Left ventricle myocardium inferior (tissue), 1 donor: ENCODE measurements at regions not wholly inside any gene's neighbourhood (a gene's known extent, or its start where the extent isn't known, plus 50 kb on each side); places are given as distances from the start of the nearest gene placed in this dataset.
A peak's percentile ranks its signal among the peaks of the same experiment; 100 is the strongest.

Experiments used
- DNase-seq: peaks from one replicate; pipeline ENCODE4 v3.0.0-alpha.2; 2020
- H3K27ac ChIP-seq: fragments of 200-600 bp; replicated peaks from 2 replicates; pipeline ENCODE4 v1.8.0; 2021
- H3K27me3 ChIP-seq: fragments of 200-600 bp; 2 replicates; pipeline ENCODE4 v1.8.0; 2021; ENCODE audit warnings: low read depth
- H3K36me3 ChIP-seq: fragments of 200-600 bp; 2 replicates; pipeline ENCODE4 v1.8.0; 2021
- H3K4me1 ChIP-seq: fragments of 200-600 bp; 2 replicates; pipeline ENCODE4 v1.8.0; 2021
- H3K4me3 ChIP-seq: fragments of 200-600 bp; 2 replicates; pipeline ENCODE4 v1.8.0; 2021; ENCODE audit warnings: mild to moderate bottlenecking, moderate library complexity
- H3K9me3 ChIP-seq: fragments of 200-600 bp; replicated peaks from 2 replicates; pipeline ENCODE4 v1.8.0; 2021
- intact Hi-C: fragments of 100-400 bp; cut with micrococcal nuclease; formaldehyde crosslinking; loops from one replicate; pipeline ENCODE4 v1.11.0; 2022
- TF ChIP-seq, protein P1 (sequence below): fragments of 200-600 bp; IDR thresholded peaks from 2 replicates; pipeline ENCODE4 v1.8.0; 2021; ENCODE audit warnings: antibody characterized with exemption, mild to moderate bottlenecking, borderline replicate concordance
- donor health status: DM: no; HTN: yes; CAD: no; lungs with severe emphysema.

DNA sequence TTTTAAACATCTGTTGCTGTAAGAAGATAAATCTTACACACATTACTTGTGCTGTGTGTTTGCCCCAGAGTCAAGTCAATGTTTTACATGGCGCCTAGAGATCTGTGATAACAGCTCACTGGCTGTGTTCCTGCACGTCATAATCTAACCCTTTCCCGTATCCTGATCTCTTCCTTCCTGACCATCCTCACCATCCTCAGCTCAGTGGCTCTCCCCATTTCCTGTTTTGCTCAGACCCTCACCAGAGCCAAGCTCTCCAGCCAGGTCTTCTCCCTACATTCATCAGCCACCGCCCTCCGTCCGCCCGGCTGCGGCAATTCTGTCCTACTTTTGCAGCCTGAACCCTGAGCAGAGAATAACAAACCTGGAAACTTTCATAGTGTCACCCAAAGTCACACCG is 824.7 kb downstream of the USP25 start:
- H3K4me1 ChIP-seq = peaks cover 16% of the 10 kb centered on the region
- H3K4me3 ChIP-seq = no peak overlapping the region
- intact Hi-C loops = no loop called here
- H3K36me3 ChIP-seq = peaks cover 3% of the 10 kb centered on the region
- peak; percentile 36 for DNase-seq
- H3K27ac ChIP-seq = peak overlapping the region; percentile 43
- H3K27me3 ChIP-seq = no peaks in the 10 kb centered on the region
- TF ChIP-seq, protein P1, sequence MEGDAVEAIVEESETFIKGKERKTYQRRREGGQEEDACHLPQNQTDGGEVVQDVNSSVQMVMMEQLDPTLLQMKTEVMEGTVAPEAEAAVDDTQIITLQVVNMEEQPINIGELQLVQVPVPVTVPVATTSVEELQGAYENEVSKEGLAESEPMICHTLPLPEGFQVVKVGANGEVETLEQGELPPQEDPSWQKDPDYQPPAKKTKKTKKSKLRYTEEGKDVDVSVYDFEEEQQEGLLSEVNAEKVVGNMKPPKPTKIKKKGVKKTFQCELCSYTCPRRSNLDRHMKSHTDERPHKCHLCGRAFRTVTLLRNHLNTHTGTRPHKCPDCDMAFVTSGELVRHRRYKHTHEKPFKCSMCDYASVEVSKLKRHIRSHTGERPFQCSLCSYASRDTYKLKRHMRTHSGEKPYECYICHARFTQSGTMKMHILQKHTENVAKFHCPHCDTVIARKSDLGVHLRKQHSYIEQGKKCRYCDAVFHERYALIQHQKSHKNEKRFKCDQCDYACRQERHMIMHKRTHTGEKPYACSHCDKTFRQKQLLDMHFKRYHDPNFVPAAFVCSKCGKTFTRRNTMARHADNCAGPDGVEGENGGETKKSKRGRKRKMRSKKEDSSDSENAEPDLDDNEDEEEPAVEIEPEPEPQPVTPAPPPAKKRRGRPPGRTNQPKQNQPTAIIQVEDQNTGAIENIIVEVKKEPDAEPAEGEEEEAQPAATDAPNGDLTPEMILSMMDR = no peak
- no peaks in the 10 kb centered on the region for H3K9me3 ChIP-seq

- no peaks in the 10 kb centered on the region for H3K36me3 ChIP-seq
- no peaks in the 10 kb centered on the region for H3K9me3 ChIP-seq
- no peak overlapping the region for H3K4me3 ChIP-seq
- no peaks in the 10 kb centered on the region for H3K27me3 ChIP-seq
- DNase-seq = no peak
- peaks cover 51% of the 10 kb centered on the region for H3K4me1 ChIP-seq
- TF ChIP-seq, protein P1 = no peak
- H3K27ac ChIP-seq = no peak overlapping the region
- intact Hi-C loops = no loop called here
Measured at GRCh38 chr21:16563116-16563515, 833.3 kb downstream of the USP25 start.

GRCh38 chr21:16563795-16564194 is 834.0 kb downstream of the USP25 start:
- TF ChIP-seq, protein P1 = no peak
- Histone ChIP-seq H3K4me1 (peaks cover 51% of the 10 kb centered on the region), H3K27me3 (no peaks in the 10 kb centered on the region), H3K27ac (no peak overlapping the region), H3K36me3 (no peaks in the 10 kb centered on the region), H3K4me3 (no peak overlapping the region), H3K9me3 (no peaks in the 10 kb centered on the region)
- intact Hi-C loops = no loop called here
- no peak for DNase-seq

- Histone ChIP-seq H3K4me3 (no peak overlapping the region), H3K36me3 (no peaks in the 10 kb centered on the region), H3K27me3 (no peaks in the 10 kb centered on the region), H3K9me3 (no peaks in the 10 kb centered on the region), H3K27ac (no peak overlapping the region), H3K4me1 (peaks cover 34% of the 10 kb centered on the region)
- TF ChIP-seq, protein P1 = no peak
- intact Hi-C loops = no loop called here
- no peak for DNase-seq
Measured at GRCh38 chr21:16568244-16568643, 838.5 kb downstream of the USP25 start.

DNA sequence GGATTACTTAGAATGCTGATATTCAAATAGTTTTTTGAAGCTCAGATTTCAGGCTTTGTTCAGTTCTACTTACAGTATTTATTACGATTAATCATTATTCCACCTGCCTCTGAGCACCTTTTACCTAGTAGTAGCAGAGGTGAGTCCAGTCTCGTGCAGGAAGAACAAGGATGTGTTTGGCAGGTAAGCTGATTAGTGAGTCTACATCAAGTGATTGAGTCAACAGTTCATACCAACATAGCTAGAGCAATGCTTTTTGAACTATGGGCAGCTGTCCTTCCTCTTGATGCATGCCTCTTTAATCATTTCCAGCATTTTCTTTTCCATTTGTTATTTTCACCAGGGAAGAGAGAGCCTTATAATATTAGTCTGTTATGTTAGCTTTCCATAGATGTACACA is 838.9 kb downstream of the USP25 start:
- Histone ChIP-seq H3K36me3 (no peaks in the 10 kb centered on the region), H3K4me1 (peaks cover 33% of the 10 kb centered on the region), H3K27ac (no peak overlapping the region), H3K4me3 (no peak overlapping the region), H3K9me3 (no peaks in the 10 kb centered on the region), H3K27me3 (no peaks in the 10 kb centered on the region)
- TF ChIP-seq, protein P1 = no peak
- no peak for DNase-seq
- intact Hi-C loops = no loop called here

GRCh38 chr21:16569679-16570078 is 839.9 kb downstream of the USP25 start:
- H3K36me3 ChIP-seq = no peaks in the 10 kb centered on the region
- no peak overlapping the region for H3K4me3 ChIP-seq
- peaks cover 32% of the 10 kb centered on the region for H3K4me1 ChIP-seq
- intact Hi-C loops = no loop called here
- H3K27me3 ChIP-seq = no peaks in the 10 kb centered on the region
- H3K27ac ChIP-seq = no peak overlapping the region
- TF ChIP-seq, protein P1 = no peak
- no peaks in the 10 kb centered on the region for H3K9me3 ChIP-seq
- DNase-seq = no peak
